CD4-positive, alpha-beta T cell treated with Interleukin-1 beta for 1 hour (primary cell): ENCODE measurements at regions not wholly inside any gene's neighbourhood (a gene's known extent, or its start where the extent isn't known, plus 50 kb on each side); places are given as distances from the start of the nearest gene placed in this dataset.
"Not testable (repeated sequence)": the region's sequence is repeated elsewhere in the genome, so short reads cannot be mapped to it uniquely, and the experiment has no call there.

ENCODE experiments used
- DNase-seq, 2 donors: peaks; one replicate each; pipeline ENCODE4 v3.0.0-alpha.2; 2020 to 2022

DNA sequence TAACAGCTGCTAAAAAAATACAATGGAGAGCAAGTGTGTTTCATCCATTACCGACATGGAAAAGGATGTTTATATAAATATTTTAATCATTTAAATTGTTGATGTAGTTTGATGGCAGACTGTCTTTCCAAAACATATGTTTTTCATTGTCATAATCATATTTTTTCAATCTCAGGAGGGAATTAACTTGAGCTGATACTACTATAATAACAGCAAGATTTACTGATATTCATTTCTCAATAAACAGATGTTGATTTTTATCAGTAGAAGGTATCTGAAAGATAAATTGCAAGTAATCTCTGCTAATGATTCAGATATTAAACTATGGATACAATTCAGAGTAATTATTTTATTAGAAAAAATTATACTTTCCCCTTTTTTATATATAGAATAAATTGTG, 274.9 kb upstream of the TMEFF2 start:
- no peak for DNase-seq

- no peak for DNase-seq
Observed at GRCh38 chr2:192467953-192468660, 273.4 kb upstream of the TMEFF2 start.

DNA sequence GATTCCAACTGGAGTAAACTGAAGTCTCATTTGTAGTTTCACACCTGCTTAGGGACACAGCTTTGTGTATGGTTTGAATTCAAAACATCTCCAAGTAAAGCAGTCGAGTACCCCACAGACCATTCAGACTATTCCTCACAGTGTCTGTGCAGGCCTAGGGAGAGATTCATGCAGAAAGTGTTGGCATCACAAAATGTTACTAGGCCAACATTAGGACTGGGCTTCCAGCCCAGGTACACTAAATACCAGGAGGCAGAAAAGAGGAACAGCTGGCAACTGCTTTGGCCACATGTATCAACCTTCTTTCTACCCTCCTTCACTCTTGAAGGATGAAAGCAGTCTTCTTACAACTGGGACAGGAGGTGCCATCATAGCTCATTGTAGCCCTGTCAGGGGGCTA, 270.4 kb upstream of the TMEFF2 start:
- no peak for DNase-seq

GRCh38 chr2:192459422-192459821, 264.7 kb upstream of the TMEFF2 start:
- DNase-seq = no peak

GRCh38 chr2:192448881-192449280, 254.1 kb upstream of the TMEFF2 start:
- no peak for DNase-seq

DNA sequence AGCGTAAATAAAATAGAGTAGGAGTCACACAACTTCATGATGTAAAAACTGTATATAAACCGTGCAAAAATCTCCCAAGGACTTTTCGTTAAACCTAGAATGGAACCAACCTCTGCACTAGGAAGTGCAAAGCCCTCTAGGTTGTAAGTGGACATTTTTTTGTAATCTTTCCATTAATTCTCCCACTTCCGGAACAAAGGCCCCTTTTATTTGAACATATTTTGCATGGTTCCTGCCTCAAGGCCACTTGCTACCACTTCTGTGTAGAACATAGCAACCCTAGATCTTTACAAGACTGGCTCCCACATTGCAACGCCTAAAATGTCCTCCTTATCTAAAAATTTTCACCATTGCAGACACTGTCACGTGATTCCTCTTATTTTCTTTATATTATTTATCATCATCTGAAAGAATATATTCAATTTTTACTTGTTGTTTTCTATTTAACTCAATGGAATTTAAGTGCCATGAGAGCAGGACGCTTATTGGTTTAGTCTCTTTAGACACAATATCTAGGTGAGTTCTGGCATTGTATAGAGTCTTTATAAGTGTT, 249.6 kb upstream of the TMEFF2 start:
- DNase-seq = no peak

GRCh38 chr2:192443831-192444230, 249.1 kb upstream of the TMEFF2 start:
- DNase-seq = no peak

GRCh38 chr2:192438239-192438638, 243.5 kb upstream of the TMEFF2 start:
- DNase-seq = no peak

DNA sequence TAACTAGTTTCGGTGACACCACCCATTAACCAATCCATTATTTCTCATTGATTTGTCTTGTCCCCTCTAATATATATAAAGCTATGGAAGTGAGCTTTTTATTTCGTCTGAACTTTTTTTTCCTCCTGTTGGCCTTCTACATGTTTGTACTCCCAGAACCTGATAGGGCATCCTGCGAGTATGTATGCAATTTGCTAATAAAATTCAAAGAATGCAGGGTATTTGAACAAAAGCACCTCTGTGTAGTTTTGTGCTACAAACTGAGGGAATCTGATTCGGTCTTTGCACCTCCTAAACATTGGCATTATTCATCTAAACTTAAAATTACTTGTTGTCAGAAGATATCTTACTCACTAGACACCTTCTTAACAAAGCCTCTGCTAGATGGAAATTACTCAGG, 242.9 kb upstream of the TMEFF2 start:
- no peak for DNase-seq

- DNase-seq = no peak
Observed at GRCh38 chr2:192424243-192424642, 229.5 kb upstream of the TMEFF2 start.

- DNase-seq = no peak
Observed at GRCh38 chr2:192419786-192420185, 225.1 kb upstream of the TMEFF2 start.

DNA sequence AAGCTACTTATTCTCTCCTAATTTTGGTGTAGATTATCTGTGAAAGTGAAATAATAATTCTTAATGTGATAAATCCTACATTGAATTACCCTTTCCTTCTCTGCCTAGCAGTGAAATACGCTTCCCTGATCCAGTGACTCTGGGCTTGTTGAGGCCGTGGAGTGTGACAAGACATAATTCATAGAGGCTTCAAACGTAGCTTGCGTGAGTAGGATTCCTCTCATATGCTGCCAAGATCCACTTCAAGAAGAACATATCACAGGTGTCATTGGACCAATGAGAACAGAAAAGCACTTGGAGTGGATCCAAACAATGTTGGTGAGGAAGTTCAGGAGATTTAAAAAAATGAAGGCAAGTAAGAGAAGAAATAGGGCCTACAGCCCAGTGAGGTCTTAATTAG, 221.3 kb upstream of the TMEFF2 start:
- no peak for DNase-seq

GRCh38 chr2:192414794-192415193, 220.1 kb upstream of the TMEFF2 start:
- DNase-seq = no peak

- DNase-seq = no peak
Observed at GRCh38 chr2:192413812-192414681, 219.3 kb upstream of the TMEFF2 start.

DNA sequence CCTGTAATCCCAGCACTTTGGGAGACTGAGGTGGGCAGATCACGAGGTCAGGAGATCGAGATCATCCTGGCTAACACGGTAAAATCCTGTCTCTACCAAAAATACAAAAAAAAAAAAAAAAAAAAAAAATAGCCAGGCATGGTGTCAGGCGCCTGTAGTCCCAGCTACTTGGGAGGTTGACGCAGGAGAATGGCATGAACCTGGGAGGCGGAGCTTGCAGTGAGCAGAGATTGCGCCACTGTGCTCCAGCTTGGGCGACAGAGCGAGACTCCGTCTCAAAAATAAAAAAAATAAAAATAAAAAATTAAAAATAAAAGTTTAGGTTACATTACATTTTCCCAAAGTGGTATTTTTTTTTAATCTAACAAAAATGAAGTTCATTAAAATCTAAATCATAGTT, 218.1 kb upstream of the TMEFF2 start:
- DNase-seq = not testable (repeated sequence)

DNA sequence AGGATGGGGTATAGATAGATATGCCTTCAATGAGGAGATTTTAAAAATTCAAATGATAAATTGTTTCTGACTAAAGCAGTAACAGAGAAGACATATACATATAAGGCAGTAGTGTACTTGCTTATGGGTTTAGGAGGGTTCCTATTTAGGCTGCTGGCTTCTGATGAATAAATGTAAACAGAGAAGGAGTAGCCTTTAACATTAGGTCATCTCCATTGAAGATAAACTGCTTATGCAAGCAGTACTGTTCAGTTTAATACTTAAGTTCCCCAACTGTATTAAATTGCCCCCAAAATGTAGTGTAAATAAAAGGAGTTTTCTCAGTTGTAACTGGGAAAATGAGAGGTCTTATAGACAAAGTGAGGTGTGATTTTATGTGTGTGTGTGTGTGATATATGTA, 217.7 kb upstream of the TMEFF2 start:
- DNase-seq = no peak

- no peak for DNase-seq
Observed at GRCh38 chr2:192411755-192412154, 217.0 kb upstream of the TMEFF2 start.

DNA sequence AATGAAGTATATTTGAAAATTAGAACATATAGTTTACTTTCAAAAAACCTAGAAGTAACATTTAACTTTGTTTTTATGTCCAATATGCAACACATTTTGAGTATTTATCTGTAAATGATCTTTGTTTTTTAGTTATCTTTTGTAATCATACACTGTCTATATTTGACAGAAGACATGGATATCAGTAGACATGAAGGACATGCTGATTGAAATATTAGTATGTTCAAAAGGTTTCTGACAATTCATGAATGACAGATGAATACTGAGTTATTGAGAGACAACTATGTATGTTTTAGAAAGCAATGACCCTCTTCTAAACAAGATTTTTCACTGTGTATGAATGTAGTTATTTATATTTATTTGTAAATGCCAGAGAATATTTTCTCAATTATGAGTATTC, 215.6 kb upstream of the TMEFF2 start:
- no peak for DNase-seq

DNA sequence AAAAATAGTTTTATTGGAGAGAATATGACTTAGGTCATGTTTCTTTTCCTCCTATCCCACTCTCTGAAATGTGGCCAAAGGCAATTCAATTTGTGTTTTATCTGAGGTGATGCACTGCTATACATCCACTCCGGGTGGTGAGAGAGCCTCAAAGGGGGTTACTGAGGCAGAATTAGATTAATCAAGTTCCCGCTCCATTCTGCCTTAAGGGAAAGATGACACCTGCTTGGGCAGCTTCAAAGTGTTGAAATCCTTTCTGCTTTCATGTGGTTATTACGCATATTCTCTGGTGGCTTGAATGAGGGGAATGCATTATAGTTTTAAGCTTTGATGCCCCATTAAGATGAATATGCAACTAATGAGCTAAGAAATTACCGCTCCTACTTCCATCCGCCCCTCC, 213.0 kb upstream of the TMEFF2 start:
- DNase-seq = no peak

DNA sequence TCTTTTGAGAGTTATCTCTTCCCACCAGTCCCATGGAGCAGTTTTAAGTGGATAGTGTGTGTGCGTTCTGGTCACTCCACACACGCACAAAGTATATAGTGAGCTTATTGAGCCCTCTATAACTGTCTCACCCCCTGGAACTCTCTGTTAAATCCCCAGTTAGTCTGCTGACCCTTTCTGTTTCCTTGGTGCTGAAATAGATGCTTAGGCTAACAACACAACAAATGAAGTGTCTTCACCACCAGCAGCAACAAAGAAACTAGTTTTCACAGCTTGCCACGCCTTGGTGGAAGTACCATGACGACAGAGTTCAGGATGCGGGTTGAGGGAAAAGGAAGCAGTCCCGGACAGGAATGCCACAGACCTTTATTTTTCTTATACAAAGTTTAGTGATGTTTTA, 203.5 kb upstream of the TMEFF2 start:
- no peak for DNase-seq

DNA sequence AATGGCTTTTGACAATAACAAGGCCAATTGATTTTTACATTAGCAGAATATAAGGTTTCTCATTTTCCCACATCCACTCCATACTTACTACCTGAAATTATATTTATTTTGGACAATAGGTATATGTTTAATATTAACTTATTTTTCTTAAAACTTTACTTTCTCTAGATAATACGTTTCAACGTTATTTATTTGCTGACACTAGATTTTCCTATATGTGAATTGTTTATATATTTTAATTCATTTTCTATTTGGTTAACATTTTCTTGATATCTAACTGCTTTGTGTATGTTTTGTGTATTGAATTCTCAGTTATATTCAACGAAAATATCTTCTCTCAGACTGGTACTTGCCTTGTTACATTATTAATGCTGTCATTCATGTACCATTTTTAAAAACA, 199.9 kb upstream of the TMEFF2 start:
- DNase-seq = no peak

GRCh38 chr2:192391041-192391440, 196.3 kb upstream of the TMEFF2 start:
- no peak for DNase-seq

GRCh38 chr2:192390401-192390800, 195.7 kb upstream of the TMEFF2 start:
- no peak for DNase-seq

GRCh38 chr2:192384191-192384590, 189.5 kb upstream of the TMEFF2 start:
- DNase-seq = not testable (repeated sequence)
